ENCODE measurements at regions not wholly inside any gene's neighbourhood (a gene's known extent, or its start where the extent isn't known, plus 50 kb on each side); places are given as distances from the start of the nearest gene placed in this dataset.

DNA sequence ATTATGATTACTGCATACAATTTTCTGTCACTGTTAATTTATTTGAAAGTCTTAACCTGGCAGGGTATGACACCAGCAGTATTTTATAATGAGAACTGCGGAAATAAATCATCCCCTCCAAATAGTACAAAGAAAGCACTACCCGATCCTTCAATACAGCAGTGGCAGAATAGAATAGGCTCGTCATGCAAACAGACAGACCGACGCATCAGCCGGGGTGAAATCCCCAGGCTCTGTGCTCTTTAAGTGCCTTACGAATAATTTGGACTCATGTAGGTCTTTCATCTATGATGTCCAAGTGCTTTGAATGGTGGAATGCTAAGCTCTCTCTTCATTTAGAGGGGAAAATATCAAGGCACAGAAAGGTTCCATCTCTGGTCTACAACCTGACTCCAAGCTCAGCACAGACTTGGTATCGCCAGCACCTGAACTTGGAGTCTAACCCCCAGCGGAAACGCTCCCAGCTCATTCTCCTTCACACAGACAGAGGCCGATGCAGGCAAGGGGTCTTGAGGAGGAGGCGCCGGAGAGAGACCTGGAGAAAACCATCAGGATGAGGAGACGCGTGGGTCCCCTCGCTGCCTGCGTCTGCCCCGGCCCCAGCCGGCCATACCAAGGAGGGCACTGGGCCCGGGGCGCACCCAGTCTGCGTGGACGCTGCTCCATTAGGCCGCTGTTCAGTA is 568.1 kb upstream of the MKI67 start:
- no peak for DNase-seq

DNA sequence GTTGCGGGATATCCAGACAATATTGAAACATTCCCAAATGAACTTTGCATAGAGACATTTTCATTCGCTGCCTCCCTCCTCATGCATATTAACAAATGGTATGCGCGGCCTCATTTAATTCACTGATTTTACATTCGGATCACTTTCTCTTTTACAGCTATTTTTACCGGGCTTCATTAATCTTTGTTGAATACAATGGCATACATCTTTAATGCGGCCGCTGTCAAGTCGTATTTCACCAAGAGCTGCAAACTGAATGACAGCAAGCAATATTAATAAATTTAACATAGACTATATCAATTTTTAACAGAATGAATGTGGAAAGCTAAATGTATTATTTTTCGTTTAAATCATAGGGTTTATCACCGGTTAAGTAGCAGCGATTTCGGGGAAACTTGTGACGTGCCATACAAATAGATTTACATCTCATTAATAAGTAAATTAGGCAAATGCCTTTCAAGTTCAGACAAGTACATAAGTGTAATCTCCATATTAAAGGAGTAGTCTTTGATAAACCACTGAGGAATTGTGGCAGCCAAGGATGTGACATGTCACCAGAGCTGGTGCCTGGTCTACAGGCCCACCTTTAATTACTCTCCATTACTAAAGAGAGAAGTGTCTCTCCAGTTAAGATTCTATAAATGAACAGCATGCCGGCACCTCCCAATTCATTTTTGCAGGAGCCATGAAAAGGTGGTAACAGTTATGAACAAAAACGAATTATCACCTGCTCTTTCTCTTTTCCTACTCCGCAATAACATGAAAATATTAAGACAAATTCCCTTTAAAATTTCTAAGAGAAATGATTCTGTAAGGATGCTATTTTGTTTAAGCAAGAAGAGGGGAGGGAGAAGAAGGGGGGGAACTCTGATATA is 568.9 kb upstream of the MKI67 start:
- no peak for DNase-seq

DNA sequence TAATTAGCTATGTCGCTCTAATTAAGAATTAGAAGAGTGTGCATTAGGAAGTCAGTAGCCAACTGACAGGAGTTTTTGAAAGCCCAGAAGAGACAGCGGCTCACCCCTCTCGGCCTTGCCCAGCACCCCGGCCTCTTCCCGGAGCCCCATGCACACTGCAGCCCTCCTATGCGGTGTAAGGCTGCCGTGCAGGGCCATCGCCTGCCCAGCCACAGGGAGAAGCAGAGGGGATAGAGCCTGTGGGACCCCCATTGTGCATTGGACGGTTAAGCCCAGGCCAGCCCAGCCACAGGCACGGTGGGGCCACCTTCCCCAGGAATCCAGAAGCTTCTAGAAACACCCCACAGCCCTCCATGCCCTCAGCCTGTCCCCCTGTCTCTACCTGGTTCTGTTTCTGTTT is 569.7 kb upstream of the MKI67 start:
- no peak for DNase-seq

DNA sequence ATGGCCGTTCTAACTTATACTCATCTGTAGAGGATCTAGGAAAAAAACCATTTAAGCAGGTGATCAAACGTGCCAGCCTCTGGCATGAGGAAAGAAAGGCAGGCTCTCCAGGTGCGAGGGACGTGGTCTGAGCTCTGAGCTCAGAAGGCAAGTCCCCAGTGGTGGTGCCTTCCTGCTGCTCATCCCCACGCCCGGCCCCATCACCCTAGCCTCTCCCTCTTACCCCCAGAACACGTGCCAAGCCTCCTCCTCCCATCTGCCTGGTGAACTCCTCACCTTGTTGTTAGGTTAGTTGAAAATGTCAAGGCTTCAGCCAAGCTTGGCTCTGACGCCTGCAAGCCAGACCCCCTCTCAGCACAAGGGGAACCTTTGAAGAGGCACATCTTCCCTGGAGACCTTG is 571.2 kb upstream of the MKI67 start:
- DNase-seq, result no peak

DNA sequence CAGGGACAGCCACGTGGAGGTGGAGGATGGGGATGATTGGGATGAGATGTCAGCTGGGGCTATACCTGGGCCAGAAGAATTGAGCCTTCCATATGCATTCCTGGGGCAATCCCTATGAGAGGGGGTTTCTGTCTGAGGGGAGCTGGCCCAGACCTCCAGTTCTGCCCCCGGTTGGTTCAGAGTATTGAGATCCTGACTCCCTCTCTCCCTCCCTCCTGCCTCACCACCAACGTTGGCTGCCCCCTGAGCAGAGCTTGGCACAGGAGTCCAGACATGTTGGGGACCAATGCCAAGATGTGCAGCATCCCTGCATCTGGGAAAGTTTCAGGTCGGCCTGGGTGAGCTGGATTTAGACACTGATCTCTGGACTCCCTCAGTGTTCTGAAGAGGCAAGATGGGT is 575.2 kb upstream of the MKI67 start:
- no peak for DNase-seq

DNA sequence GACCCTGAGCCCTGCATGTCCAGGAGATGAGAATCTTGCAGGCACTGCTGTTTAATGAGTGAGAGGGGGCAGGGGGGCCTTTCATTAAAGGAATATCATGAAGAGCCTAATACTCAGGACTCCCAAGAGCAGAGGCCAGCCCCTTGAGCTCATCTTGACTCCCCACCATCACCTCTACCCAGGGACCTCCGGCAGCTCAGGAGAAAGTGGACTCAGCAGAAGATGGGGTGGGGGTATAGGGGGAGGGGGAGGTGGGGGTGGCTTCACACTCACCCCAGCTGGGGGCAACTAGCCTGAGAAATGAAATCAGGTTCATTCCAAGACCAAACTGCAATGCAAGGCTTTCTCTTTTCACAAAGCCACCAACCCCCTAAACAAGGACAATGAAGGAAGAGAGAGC is 575.6 kb upstream of the MKI67 start:
- DNase-seq, result no peak

DNA sequence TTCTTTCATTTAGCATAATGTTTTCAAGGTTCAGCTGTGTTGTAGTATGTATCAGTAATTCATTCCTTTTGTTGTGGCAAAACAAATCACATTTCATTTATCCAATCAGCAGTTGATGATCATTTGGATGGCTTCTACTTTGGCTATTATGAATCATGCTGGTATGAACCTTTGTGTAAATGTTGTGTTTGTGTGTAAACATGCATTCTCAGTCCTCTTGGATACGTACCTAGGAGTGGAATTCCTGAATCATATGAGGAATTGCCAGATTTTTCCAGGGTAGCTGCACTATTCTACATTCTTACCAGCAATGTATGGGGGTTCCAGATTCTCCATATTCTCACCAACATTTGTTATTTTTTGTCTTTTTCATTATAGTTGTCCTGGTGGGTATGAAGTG is 578.5 kb upstream of the MKI67 start:
- no peak for DNase-seq

DNA sequence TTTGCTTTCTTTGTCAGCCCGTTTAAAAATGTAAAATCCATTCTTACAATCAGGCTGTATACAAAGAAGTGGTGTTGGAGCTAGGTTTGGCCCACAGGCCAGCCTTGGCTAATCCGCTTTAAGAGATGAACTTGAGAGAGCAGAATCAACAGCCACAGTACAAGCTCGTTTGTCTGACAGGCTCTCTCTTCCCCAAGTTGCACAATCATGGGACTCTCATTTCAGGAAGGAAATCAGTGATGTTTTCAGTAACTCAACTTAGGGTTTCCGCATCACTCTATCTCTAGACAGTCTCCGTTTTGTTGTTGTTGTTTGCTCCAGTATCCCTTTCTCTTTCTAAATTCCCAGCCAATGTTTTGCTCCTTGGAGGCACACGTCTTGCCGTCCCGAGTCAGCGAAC is 582.0 kb upstream of the MKI67 start:
- DNase-seq, result no peak

DNA sequence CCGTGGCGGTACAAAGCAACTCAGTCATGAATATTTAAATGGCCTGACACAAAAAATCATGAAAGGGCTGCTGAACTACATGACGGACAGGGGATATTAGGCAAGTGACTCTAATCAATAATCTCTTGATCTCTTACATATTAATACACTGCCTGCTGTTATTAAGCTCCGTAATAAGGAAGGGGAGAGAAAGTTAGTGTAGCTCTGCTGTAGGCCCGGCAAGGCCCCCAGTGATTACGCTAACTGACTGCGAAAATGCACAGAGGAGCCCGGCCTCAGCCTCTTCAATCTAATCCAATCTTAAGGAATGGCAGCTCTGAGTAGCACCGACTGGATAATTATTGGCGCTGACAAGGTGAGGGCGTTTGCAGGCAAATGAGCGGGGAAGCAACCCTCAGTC is 583.5 kb upstream of the MKI67 start:
- no peak for DNase-seq

DNA sequence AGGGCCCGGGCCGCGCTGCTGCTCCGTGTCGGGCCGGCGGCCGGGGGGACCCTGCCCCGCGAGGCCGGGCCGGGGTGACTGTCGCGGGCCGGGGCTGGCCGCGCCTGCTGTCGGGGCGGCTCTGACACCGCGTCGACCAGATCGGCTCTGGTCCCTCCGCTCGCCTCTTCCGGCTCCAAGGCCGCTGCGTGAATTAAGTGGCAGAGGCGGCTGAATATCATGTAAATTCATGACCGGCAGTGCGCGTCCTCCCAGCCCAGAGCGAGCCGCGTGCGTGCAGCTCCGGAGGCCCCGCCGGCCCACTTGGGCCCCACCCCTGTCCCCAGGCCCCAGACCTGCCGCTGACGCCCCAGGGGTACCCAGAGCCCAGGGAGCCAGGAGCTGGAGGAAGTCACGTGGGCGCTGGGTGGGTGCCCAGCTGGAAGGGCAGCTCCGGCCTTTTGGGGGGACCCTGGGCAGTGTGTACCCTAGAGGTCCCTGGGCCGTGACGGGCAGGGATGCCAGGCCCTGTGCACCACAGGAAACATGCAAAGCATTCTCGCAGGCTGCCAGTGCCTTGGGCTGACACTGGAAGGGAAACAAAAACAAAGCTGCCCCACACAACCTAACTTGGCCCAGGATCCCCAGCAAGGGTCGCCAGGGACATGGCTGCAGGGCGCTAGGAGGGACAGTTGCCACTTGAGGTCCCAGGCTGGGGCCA is 584.0 kb upstream of the MKI67 start:
- no peak for DNase-seq

DNA sequence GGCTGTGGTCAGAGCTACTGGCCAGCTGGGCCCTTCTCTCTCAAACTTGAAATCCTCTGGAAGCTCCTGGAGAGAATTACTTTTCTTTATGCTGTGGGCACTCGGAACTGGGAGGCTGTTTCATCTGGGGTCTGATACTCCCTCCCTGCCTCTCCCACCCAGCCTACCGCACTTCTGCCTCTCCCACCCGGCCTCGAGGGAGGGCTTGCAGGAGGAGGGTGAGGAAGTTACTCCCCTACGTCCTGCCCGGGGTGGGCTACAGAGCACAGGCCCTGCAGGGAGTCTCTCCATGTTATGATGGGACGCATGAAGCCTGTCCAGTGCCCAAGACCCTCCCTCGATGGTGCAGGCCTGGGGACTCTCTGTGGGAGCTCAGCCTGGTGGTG is 584.6 kb upstream of the MKI67 start:
- no peak for DNase-seq

DNA sequence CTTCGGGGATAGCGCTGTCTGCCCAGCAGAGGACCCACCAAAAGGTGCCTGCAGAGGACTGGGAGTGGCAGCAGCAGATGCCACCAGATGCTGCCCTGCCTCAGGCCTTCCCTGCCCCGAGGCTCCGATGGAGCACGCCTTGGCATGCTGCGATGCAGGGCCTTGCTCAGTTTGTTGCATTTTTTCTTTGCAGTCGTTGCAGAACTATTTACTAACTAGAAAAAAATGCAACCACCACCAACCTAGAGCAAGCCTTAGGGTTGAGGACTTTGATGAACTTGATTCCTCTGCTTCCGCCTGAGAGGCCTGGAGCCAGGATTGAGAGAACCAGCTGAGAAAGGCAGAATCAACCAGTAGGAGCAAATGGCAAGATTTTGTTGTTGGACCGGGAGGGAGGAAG is 585.6 kb upstream of the MKI67 start:
- no peak for DNase-seq

DNA sequence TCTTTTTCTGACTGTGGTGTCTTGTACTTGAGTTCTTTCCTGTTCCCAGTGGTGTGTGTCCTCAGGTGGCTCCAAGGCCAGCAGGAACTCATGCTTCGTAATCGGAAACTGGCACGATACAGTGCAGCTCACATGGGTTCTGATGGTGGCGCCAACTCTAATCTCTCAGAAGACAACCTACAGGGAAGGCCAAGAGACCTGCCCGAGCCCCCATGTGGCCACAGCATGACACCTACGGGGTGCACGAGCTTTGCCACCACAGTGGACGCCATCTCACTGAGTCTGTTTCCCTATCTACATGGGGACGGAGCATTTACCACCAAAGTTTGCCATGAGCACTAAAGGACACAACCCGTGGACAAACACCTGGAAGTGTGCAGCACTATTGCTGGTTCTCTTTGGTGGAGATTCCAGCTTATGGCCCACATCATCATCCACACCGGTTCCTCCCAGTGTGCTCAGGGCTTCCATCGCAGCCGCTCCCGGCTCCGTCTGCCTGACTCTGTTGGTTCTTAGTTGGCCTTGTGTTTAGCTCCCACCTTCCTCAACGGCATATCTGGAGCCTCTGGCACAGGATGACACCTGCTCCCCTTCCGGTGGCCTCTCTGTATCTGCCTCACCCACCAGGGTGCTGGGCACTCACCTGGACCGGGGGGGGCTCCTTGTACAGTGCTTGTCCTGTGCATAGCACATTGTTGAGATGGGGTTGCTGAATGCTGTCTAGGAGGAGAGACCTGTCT is 586.6 kb upstream of the MKI67 start:
- DNase-seq, result no peak

DNA sequence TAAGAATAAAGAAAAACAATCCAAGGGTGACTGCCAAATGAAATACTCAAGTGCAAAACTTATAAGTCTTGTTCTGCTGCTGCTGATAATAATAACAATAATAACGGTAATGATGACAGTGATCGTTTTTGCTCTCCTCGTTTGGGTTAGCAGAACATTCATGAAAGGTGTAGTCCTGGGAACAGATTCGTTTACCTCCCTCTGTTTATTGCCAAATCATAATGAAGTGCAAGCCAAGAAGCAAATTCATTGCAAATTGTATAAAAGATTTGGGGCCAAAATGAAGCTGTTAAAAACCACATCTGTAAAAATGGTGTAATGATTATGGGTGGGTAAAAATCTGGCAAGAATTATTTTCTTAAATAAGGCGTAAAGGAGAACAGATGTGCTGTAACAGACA is 587.2 kb upstream of the MKI67 start:
- DNase-seq, result no peak

DNA sequence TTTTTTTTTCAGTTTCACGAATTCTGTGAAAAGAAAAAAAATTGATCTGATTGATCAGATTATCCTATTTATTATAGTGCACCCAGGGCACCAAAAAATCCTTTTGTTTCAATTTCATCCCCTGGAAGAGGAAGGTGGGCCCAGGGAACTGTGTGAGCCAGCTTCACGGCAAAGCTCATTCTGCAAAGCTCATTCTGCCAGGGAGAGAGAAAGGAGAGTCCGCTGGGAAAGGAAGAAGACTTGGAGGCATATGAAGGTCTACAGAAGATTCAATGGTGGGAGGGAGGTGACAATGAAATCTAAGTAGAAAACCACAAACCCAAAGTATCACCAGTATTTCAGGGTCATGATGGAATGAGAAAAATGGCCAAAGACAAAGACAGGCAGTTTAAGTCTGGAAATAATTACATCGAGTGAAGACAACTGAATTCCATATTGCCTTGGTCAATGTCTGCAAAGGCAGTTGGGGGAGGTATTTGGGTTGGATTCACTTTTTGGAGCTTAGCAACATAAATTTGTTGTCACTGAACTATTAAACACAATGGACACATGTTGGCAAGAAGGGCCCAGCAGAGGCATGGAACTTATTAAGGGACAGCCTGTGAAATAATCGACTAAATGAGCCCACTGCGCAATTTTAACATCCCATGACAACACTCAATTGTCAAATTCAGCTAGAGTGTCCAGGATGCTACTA is 587.8 kb upstream of the MKI67 start:
- DNase-seq, result no peak

DNA sequence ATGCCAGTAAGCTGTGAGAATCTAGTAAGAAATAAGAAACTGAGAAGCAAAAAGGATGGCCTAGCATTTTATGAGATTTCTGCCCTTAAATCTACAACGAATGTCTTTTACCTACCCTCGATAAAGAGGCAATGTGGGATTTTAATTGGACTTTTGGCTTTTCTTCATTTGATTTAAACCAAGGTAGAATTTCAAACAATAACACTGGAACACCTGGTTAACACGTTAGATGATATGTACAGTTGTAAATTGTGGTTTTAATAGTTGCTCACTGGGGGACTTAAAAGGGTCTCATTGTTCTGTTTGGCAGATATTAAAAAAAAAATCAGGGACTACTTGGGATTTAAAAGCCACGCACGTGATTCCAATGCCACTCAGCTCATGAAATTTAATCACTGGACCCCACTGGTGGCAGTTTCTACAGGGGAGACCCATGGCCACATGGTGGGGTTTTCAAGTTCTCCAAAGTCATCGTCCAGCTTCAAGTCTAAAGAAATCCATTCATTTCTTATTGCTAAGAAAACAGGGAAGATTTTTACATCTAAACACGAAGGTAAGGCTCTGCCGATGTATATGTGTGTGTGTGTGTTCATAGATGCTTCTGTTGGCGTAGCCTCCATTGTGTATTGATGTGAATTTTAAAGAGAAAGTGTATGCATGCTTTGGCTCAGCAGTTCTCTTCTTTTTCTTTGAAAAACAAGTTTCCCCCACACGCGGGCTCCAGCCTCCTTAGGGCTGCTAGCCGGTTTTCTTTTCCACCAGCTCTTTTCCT is 588.6 kb upstream of the MKI67 start:
- DNase-seq, result no peak

DNA sequence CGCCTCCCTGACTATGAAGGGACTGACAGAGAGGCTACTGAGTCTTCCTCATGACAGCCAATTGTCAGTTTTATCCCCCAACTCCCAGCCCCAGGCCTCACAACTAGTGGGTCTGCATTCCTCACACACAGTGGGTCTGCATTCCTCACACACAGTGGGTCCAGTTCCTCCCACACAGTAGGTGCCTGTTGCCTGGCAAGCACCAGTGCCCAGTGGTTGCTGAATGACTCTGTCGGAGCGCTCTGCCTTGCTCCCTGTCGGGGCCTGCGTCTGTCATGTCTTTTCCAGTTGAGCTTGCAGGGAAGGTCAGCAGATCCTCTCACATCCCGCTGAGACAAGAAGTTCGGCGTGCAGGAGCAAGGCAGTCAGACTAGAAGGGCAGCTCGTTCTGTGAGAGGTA is 590.0 kb upstream of the MKI67 start:
- DNase-seq, result no peak

DNA sequence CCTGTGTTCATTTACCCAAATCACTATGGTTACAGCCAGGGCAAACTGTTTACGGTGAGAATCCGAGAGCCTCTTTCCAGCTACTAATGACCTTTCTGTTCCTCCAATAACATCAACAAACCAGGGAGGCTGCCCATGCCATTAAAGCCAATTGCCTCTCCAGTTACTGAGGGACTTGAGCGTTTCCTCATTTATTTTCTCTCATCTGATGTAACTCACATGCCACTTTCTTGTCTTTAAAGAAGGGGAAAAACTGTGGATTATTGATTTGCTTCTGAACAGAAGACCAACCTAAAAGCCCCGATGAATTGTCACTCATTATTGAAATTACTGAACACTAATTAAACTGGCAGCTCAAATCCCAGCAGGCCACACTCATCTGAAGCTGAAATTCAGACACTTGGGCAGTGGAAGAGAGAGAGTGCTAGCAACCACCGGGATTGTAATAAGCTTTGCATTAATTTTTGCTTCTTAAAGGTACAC is 595.8 kb upstream of the MKI67 start:
- no peak for DNase-seq

DNA sequence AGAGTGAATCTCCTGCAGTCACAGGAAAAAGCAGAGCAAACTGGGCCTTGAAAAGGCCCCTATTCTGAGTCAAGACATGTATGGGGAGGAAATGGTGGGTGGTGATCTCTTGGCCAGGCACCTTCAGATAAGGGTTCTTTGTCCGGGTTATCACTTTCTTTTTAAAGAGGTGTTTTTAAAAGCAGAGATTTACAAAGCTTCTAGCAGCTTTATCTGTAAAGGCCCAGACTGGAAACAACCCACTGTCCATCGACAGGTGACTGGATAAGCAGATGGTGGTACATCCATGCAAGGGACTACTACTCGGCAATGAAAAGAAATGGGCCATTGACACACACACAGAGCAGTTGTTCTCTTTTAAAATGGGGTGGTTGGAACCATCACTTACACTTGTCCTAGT is 596.7 kb upstream of the MKI67 start:
- DNase-seq, result no peak

DNA sequence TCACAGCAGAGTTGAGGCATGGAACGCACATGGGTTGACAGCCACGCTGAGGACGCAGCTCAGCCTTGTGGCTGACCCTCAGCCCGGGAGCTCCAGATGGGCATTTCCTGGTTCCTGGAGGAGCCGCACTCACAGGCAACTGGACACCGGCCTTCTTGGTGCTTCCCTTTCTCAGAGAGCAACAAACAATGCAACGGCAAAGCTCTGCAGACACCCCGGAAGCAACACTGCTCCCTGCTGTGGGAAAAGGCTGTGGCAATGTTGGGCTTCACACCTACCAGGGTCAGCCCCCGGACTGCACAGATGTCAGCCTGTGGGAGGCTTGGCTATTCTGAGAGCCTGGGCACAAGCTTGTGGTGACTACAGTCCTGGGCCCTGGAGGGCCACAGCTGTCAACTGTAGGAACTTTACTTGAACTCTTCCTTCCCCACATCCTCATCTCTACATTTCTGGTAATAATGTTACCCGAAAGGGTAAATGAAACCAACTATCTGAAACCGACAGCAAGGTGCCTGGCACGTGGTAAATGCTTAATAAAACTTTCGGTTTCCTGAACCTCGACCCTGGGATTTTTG is 597.5 kb upstream of the MKI67 start:
- no peak for DNase-seq

DNA sequence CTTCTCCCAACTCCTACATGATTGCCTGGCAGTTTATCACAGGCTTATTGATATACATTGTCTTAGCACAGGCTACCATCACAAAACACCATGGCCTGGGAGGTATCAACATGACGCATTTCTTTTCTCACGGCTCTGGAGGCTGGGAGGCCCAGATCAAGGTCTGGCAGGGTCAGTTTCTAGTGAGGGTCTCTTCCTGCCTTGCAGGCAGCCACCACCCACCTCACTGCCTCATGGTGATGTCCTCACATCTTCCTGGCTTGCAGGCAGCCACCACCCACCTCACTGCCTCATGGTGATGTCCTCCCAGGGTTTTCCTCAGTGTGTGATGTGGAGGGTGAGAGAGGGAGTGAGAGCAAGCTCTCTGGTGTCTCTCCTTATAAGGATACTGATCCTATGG is 599.3 kb upstream of the MKI67 start:
- no peak for DNase-seq

All from NCI-H69 (cell line).